CD4-positive, CD25-positive, alpha-beta regulatory T cell (primary cell): ENCODE measurements at regions not wholly inside any gene's neighbourhood (a gene's known extent, or its start where the extent isn't known, plus 50 kb on each side); places are given as distances from the start of the nearest gene placed in this dataset.

Experiments used
- ATAC-seq, 2 donors: fragments of 150-1000 bp; cut with Tn5 transposase; one replicate each; pipeline ENCODE4 v1.10.0; 2021; ENCODE audit warnings: low read depth in 2 of 2, moderate number of reproducible peaks in 2 of 2, moderate library complexity in 1 of 2
- DNase-seq, 3 donors: peaks; one replicate each; pipeline versions ENCODE4 v3.0.0 to v3.0.0-alpha.2; 2012 to 2022; ENCODE audit warnings: mixed read lengths in 1 of 3
- H3K27ac ChIP-seq: one replicate; pipeline ENCODE4 v1.7.0; 2013; ENCODE audit warnings: mild to moderate bottlenecking, low read length; ENCODE audit not compliant: insufficient read depth, poor library complexity, severe bottlenecking
- H3K27me3 ChIP-seq: one replicate; pipeline ENCODE4 v1.7.0; 2013; ENCODE audit warnings: low read length; ENCODE audit not compliant: control insufficient read depth, insufficient read depth
- H3K36me3 ChIP-seq: one replicate; pipeline ENCODE4 v1.7.0; 2013; ENCODE audit warnings: mild to moderate bottlenecking, low read length, moderate library complexity; ENCODE audit not compliant: control insufficient read depth, insufficient read depth
- H3K4me1 ChIP-seq: 2 replicates; pipeline ENCODE4 v1.7.0; 2013; ENCODE audit warnings: mild to moderate bottlenecking, low read length; ENCODE audit not compliant: insufficient read depth, control insufficient read depth, poor library complexity, severe bottlenecking
- H3K4me3 ChIP-seq: one replicate; pipeline ENCODE4 v1.7.0; 2013; ENCODE audit warnings: low read depth, mild to moderate bottlenecking, low read length, moderate library complexity
- H3K9me3 ChIP-seq, 2 experiments: 1 replicate in 1 of 2; 2 replicates in 1 of 2; pipeline ENCODE4 v1.7.0; 2013; ENCODE audit warnings: low read length in 2 of 2, mild to moderate bottlenecking in 1 of 2, moderate library complexity in 1 of 2; ENCODE audit not compliant: control insufficient read depth in 2 of 2
- H3K27ac Mint-ChIP-seq, 3 donors: one replicate each; pipeline ENCODE4 v1.8.0; 2020 to 2022; ENCODE audit warnings: mild to moderate bottlenecking in 3 of 3, mixed read lengths in 3 of 3, moderate library complexity in 2 of 3
- H3K27me3 Mint-ChIP-seq: one replicate; pipeline ENCODE4 v1.8.0; 2022; ENCODE audit warnings: mild to moderate bottlenecking, mixed read lengths
- H3K36me3 Mint-ChIP-seq: one replicate; pipeline ENCODE4 v1.8.0; 2020; ENCODE audit warnings: mixed read lengths
- H3K4me1 Mint-ChIP-seq, 4 donors: one replicate each; pipeline ENCODE4 v1.8.0; 2020 to 2022; ENCODE audit warnings: mixed read lengths in 4 of 4, mild to moderate bottlenecking in 1 of 4
- H3K4me3 Mint-ChIP-seq, 4 donors: one replicate each; pipeline ENCODE4 v1.8.0; 2020 to 2022; ENCODE audit warnings: mild to moderate bottlenecking in 4 of 4, mixed read lengths in 4 of 4, moderate library complexity in 3 of 4
- H3K9me3 Mint-ChIP-seq, 7 donors: one replicate each; pipeline ENCODE4 v1.8.0; 2020 to 2022; ENCODE audit warnings: mixed read lengths in 7 of 7, mild to moderate bottlenecking in 3 of 7, moderate library complexity in 2 of 7

DNA sequence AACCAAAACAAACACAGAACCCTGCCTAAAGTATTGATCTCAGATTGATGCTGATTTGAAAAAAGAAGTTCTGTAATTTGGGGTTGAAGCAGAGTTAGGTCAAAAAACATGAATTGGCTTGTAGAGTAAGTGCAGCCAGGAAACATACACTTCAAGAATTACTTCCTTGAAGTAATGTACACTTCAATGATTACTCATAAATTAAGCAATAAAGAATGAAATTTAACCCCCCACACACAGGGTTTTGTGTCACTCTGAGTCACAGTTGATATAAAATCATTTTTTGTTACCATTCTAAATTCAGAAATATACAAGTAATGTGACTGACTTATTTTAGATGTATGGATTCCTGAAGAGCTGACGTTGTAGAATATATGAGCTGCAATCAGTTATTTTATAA lies 622.2 kb downstream of the POM121L12 start:
- Histone ChIP-seq H3K9me3 (peaks cover 4 to 5% of the 10 kb centered on the region in 2 experiments), H3K36me3 (no peaks in the 10 kb centered on the region), H3K4me1 (no peaks in the 10 kb centered on the region), H3K27ac (no peak overlapping the region), H3K27me3 (no peaks in the 10 kb centered on the region), H3K4me3 (no peak overlapping the region)
- Mint-ChIP-seq H3K4me1 (no peaks in the 10 kb centered on the region), H3K27ac (no peak overlapping the region), H3K4me3 (no peak overlapping the region), H3K27me3 (no peaks in the 10 kb centered on the region), H3K9me3 (peaks cover 0 to 48% (median 10%) of the 10 kb centered on the region in 7 donors), H3K36me3 (no peaks in the 10 kb centered on the region)
- DNase-seq, result no peak
- no peak for ATAC-seq

DNA sequence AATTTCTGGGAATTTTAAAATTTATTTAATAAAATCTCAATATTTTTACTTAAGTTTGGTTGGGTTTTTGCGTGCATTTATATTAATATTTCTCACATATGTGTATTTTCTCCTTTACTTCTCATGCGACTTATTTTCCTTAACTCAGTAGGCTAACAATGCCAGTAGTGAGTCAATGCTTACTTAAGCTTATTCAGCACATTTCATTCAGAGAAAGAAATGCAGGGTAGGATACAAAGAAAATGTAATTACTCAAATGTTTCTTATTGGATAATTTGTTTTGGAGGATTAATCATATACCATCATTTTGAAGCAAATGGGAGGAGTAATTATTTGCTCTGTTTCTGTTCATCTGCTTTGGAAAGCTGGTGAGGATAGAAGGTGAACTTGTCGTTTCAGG lies 623.5 kb downstream of the POM121L12 start:
- DNase-seq (no peak), ATAC-seq (no peak)
- no peak overlapping the region for H3K4me3 ChIP-seq
- Mint-ChIP-seq H3K27ac (no peak overlapping the region), H3K4me3 (no peak overlapping the region), H3K27me3 (no peaks in the 10 kb centered on the region), H3K4me1 (no peaks in the 10 kb centered on the region), H3K36me3 (no peaks in the 10 kb centered on the region), H3K9me3 (peaks cover 0 to 45% (median 11%) of the 10 kb centered on the region in 7 donors)
- H3K9me3 ChIP-seq, result peaks cover 4 to 5% of the 10 kb centered on the region in 2 experiments
- no peak overlapping the region for H3K27ac ChIP-seq
- no peaks in the 10 kb centered on the region for H3K36me3 ChIP-seq
- no peaks in the 10 kb centered on the region for H3K27me3 ChIP-seq
- no peaks in the 10 kb centered on the region for H3K4me1 ChIP-seq

DNA sequence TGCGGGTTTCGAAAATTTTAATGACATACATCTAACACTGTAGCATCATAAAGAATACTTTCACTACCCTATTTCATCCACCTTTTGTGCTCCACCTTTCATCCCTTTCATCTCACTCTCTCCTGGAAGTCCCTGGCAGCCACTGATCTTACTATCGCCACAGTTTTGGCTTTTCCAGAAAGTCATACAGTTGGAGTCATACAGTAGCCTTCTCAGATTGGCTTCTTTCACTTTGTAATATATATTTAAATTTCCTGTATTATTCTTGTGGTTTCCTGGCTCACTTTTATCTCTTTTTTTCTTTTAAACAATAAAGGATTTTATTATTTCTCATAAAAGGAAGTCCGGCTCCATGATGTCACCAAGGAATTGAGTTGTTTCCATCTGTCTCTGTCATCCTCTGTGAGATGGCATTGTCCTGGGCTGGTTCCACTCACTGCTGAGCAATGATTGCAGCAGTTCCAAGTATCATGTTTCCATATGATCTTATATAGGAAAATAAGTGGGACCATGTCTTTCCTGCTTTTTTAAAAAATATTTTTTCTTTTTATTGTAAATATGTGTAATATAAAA lies 626.3 kb downstream of the POM121L12 start:
- no peaks in the 10 kb centered on the region for H3K27me3 Mint-ChIP-seq
- H3K36me3 Mint-ChIP-seq, result no peaks in the 10 kb centered on the region
- no peaks in the 10 kb centered on the region for H3K36me3 ChIP-seq
- ATAC-seq (no peak), DNase-seq (no peak)
- no peaks in the 10 kb centered on the region for H3K4me1 ChIP-seq
- H3K27me3 ChIP-seq, result no peaks in the 10 kb centered on the region
- H3K9me3 Mint-ChIP-seq, result peaks cover 0 to 54% (median 12%) of the 10 kb centered on the region in 7 donors
- H3K9me3 ChIP-seq, result peaks cover 4 to 5% of the 10 kb centered on the region in 2 experiments
- H3K27ac ChIP-seq, result no peak overlapping the region
- H3K4me3 ChIP-seq, result no peak overlapping the region
- H3K27ac Mint-ChIP-seq, result no peak overlapping the region
- no peaks in the 10 kb centered on the region for H3K4me1 Mint-ChIP-seq
- H3K4me3 Mint-ChIP-seq, result no peak overlapping the region

DNA sequence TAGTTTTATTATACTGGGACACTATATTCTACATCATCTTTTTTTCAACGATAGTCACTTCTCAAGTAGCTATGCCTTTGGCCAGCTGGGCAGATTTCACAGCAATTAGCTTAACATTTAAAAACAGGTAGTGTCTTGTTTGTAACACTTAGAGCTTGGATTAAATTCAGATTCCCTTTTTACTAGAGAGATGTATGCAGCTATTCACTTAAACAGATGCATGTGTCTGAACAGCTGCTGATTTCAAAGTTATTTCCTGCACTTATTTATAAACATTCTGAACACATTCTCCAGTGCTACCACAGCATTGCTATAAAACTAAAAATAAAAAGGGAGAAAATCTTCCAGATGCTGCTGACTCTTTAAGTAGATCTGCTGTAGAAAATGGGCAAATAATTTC lies 637.2 kb downstream of the POM121L12 start:
- no peak overlapping the region for H3K4me3 ChIP-seq
- DNase-seq (no peak), ATAC-seq (no peak)
- H3K27ac Mint-ChIP-seq, result no peak overlapping the region
- H3K27me3 Mint-ChIP-seq, result no peaks in the 10 kb centered on the region
- no peaks in the 10 kb centered on the region for H3K4me1 Mint-ChIP-seq
- no peaks in the 10 kb centered on the region for H3K4me1 ChIP-seq
- H3K9me3 ChIP-seq, result peaks cover 2 to 7% of the 10 kb centered on the region in 2 experiments
- H3K27me3 ChIP-seq, result no peaks in the 10 kb centered on the region
- H3K27ac ChIP-seq, result no peak overlapping the region
- H3K36me3 ChIP-seq, result no peaks in the 10 kb centered on the region
- no peaks in the 10 kb centered on the region for H3K36me3 Mint-ChIP-seq
- peaks cover 0 to 20% (median 4%) of the 10 kb centered on the region in 7 donors for H3K9me3 Mint-ChIP-seq
- no peak overlapping the region for H3K4me3 Mint-ChIP-seq

DNA sequence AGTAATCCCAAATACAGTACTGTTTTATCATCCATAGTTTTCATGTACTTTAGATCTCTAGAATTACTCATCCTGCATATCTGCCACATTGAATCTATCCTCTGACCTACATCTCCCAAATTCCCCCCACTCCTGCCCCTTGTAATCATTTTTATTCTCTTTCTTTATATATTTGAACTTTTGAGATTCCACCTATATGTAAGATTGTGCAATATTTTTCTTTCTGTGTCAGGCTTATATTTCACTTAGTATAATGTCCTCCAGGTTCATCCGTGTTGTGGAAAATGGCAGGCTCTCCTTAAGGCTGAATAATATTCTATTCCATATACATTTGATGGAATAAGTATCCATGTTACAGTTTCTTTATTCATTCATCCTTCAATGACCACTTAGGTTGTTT lies 640.4 kb downstream of the POM121L12 start:
- Mint-ChIP-seq H3K4me1 (no peaks in the 10 kb centered on the region), H3K36me3 (no peaks in the 10 kb centered on the region), H3K27me3 (no peaks in the 10 kb centered on the region), H3K9me3 (peaks cover 0 to 42% (median 14%) of the 10 kb centered on the region in 7 donors), H3K27ac (no peak overlapping the region), H3K4me3 (no peak overlapping the region)
- no peaks in the 10 kb centered on the region for H3K36me3 ChIP-seq
- no peaks in the 10 kb centered on the region for H3K4me1 ChIP-seq
- H3K4me3 ChIP-seq, result no peak overlapping the region
- H3K9me3 ChIP-seq, result peaks cover 0 to 2% of the 10 kb centered on the region in 2 experiments
- DNase-seq (no peak), ATAC-seq (no peak)
- no peak overlapping the region for H3K27ac ChIP-seq
- no peaks in the 10 kb centered on the region for H3K27me3 ChIP-seq

DNA sequence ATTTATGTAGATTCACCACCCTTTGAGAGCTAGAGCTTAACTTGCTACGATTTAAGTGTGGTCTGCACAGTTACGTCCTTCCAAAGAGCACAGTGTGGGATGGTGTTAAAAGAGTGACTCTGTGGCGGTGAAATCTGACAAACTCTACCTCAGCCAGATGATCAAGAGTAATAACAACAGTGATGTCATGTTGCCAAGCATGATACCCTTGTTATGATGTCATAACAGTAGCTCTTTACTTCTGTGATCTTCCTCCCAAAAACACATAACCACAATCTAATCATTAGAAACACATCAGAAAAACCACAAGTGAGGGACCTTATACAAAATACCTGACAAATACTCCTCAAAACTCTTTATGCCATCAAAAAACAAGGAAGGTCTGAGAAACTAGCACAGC lies 649.3 kb downstream of the POM121L12 start:
- Histone ChIP-seq H3K27me3 (no peaks in the 10 kb centered on the region), H3K27ac (no peak overlapping the region), H3K4me1 (no peaks in the 10 kb centered on the region), H3K36me3 (no peaks in the 10 kb centered on the region), H3K4me3 (no peak overlapping the region), H3K9me3 (peaks cover 0 to 4% of the 10 kb centered on the region in 2 experiments)
- no peaks in the 10 kb centered on the region for H3K4me1 Mint-ChIP-seq
- no peaks in the 10 kb centered on the region for H3K36me3 Mint-ChIP-seq
- no peak overlapping the region for H3K4me3 Mint-ChIP-seq
- H3K27ac Mint-ChIP-seq, result no peak overlapping the region
- DNase-seq (no peak), ATAC-seq (no peak)
- peaks cover 0 to 55% (median 5%) of the 10 kb centered on the region in 7 donors for H3K9me3 Mint-ChIP-seq
- no peaks in the 10 kb centered on the region for H3K27me3 Mint-ChIP-seq

DNA sequence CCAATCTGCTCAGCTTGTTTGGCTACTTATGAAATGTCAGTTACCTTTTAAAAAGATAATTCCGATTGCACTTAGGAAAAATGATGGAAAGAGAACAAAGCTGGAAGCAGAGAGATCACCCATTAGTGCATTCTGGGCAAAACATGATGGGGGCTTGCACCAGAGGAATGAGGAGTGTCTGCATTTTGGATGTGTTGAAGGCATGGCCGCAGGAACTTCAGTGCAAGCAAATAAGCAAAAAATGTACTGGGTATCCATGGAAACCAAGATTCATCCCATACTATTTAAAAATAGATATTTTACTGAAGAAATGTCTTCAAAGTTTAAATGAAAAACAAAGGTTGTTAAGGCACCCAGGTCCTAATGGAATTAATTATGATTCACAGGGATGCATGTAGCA lies 655.0 kb downstream of the POM121L12 start:
- no peaks in the 10 kb centered on the region for H3K36me3 ChIP-seq
- no peaks in the 10 kb centered on the region for H3K27me3 ChIP-seq
- H3K4me1 ChIP-seq, result no peaks in the 10 kb centered on the region
- no peak overlapping the region for H3K27ac Mint-ChIP-seq
- peaks cover 0 to 11% of the 10 kb centered on the region in 2 experiments for H3K9me3 ChIP-seq
- H3K4me3 ChIP-seq, result no peak overlapping the region
- ATAC-seq (no peak), DNase-seq (no peak)
- H3K9me3 Mint-ChIP-seq, result peaks cover 0 to 27% (median 9%) of the 10 kb centered on the region in 7 donors
- no peaks in the 10 kb centered on the region for H3K4me1 Mint-ChIP-seq
- no peaks in the 10 kb centered on the region for H3K27me3 Mint-ChIP-seq
- no peaks in the 10 kb centered on the region for H3K36me3 Mint-ChIP-seq
- H3K4me3 Mint-ChIP-seq, result no peak overlapping the region
- H3K27ac ChIP-seq, result no peak overlapping the region

DNA sequence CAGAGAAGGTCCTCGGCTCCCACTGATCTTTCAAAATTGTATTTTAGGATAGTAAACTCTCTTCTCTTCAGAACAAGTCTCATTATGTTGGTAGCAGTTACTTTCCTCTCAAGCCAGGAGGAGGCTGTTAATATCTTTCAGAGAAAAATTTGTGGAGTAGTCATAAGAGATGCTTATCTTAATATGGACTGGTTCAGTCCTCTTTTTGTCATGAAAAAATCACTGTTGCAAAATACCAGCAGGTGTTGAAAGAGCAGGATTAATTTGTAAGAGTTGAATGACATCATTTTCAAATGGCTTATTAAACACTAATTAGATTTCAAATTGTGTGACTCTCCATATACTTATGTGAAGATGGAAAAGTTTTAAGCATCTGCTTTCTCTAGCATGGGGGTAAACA lies 662.5 kb downstream of the POM121L12 start:
- H3K4me1 Mint-ChIP-seq, result no peaks in the 10 kb centered on the region
- Histone ChIP-seq H3K9me3 (peaks cover 4 to 5% of the 10 kb centered on the region in 2 experiments), H3K36me3 (no peaks in the 10 kb centered on the region), H3K4me3 (no peak overlapping the region), H3K27ac (no peak overlapping the region), H3K27me3 (no peaks in the 10 kb centered on the region), H3K4me1 (no peaks in the 10 kb centered on the region)
- H3K36me3 Mint-ChIP-seq, result no peaks in the 10 kb centered on the region
- no peak for ATAC-seq
- no peak for DNase-seq
- peaks cover 0 to 16% (median 8%) of the 10 kb centered on the region in 7 donors for H3K9me3 Mint-ChIP-seq
- H3K27me3 Mint-ChIP-seq, result no peaks in the 10 kb centered on the region
- no peak overlapping the region for H3K27ac Mint-ChIP-seq
- H3K4me3 Mint-ChIP-seq, result no peak overlapping the region
